Keratinocyte (primary cell): ENCODE measurements at regions not wholly inside any gene's neighbourhood (a gene's known extent, or its start where the extent isn't known, plus 50 kb on each side); places are given as distances from the start of the nearest gene placed in this dataset.

Source experiments
- DNase-seq: peaks from one replicate; pipeline ENCODE4 v3.0.0-alpha.2; 2011; ENCODE audit warnings: low read depth, missing footprints, low spot score
- FAIRE-seq: peaks from 2 replicates; lab custom pipeline; 2011; peaks lifted over from hg19 to GRCh38; lab: Jason Lieb, UNC
- H2AFZ ChIP-seq: 2 replicates; pipeline ENCODE4 v1.6.0; 2012; ENCODE audit warnings: low read length, control low read depth, inconsistent platforms; ENCODE audit not compliant: control insufficient read depth
- H3K27ac ChIP-seq: 2 replicates; pipeline ENCODE4 v1.5.1; 2011; ENCODE audit warnings: low read length; ENCODE audit not compliant: control insufficient read depth, insufficient read depth
- H3K27me3 ChIP-seq: 3 replicates; pipeline ENCODE4 v1.6.0; 2011; ENCODE audit warnings: low read length; ENCODE audit not compliant: control insufficient read depth, insufficient read depth; ENCODE audit errors: extremely low read depth
- H3K36me3 ChIP-seq, 2 experiments: 2 replicates in 1 of 2; 3 replicates in 1 of 2; pipeline ENCODE4 v1.5.1; 2011; ENCODE audit warnings: low read length in 2 of 2, mild to moderate bottlenecking in 1 of 2; ENCODE audit not compliant: control insufficient read depth in 2 of 2, insufficient read depth in 2 of 2; ENCODE audit errors: extremely low read depth in 1 of 2
- H3K4me1 ChIP-seq: 3 replicates; pipeline ENCODE4 v1.5.1; 2011; ENCODE audit warnings: low read length; ENCODE audit not compliant: control insufficient read depth, insufficient read depth; ENCODE audit errors: extremely low read depth
- H3K4me2 ChIP-seq: 3 replicates; pipeline ENCODE4 v1.6.0; 2011; ENCODE audit warnings: low read depth, low read length; ENCODE audit not compliant: control insufficient read depth, insufficient read depth; ENCODE audit errors: extremely low read depth
- H3K4me3 ChIP-seq, 3 experiments: fragments of 200-600 bp in 1 of 3; sonication (generic) in 1 of 3; 2 replicates in 2 of 3; 3 replicates in 1 of 3; pipeline ENCODE4 v1.5.1; 2011 to 2016; ENCODE audit warnings: low read length in 3 of 3, mild to moderate bottlenecking in 3 of 3, control low read depth in 2 of 3, inconsistent platforms in 1 of 3, low read depth in 1 of 3, mixed read lengths in 1 of 3, mixed run types in 1 of 3, moderate library complexity in 1 of 3; ENCODE audit not compliant: control insufficient read depth in 2 of 3, insufficient read depth in 2 of 3; ENCODE audit errors: extremely low read depth in 1 of 3
- H3K79me2 ChIP-seq: 2 replicates; pipeline ENCODE4 v1.6.0; 2012; ENCODE audit warnings: low read length; ENCODE audit not compliant: control insufficient read depth, insufficient read depth
- H3K9ac ChIP-seq: 3 replicates; pipeline ENCODE4 v1.6.0; 2011; ENCODE audit warnings: low read length; ENCODE audit not compliant: control insufficient read depth, insufficient read depth; ENCODE audit errors: extremely low read depth
- H3K9me1 ChIP-seq: 3 replicates; pipeline ENCODE4 v1.6.0; 2011; ENCODE audit warnings: low read length; ENCODE audit not compliant: control insufficient read depth, insufficient read depth; ENCODE audit errors: extremely low read depth
- H3K9me3 ChIP-seq: 2 replicates; pipeline ENCODE4 v1.5.1; 2012; ENCODE audit warnings: low read depth, low read length; ENCODE audit not compliant: control insufficient read depth
- H4K20me1 ChIP-seq: 3 replicates; pipeline ENCODE4 v1.6.0; 2011; ENCODE audit warnings: low read length; ENCODE audit not compliant: control insufficient read depth, insufficient read depth; ENCODE audit errors: extremely low read depth
- EZH2 ChIP-seq: IDR thresholded peaks from one replicate; pipeline ENCODE4 v1.6.1; 2012; ENCODE audit warnings: inconsistent platforms, mild to moderate bottlenecking, low read length, moderate library complexity
- dilution Hi-C: fragments of 300-500 bp; cut with MboI; formaldehyde crosslinking; loops from one replicate; pipeline ENCODE4 v1.7.0; 2020; ENCODE audit warnings: low sequenced_read_pairs; ENCODE audit not compliant: extremely low pct_ligation_motif_present
- TF ChIP-seq, protein P1 (sequence below), 3 experiments: IDR thresholded peaks in 1 of 3; conservative IDR thresholded peaks in 1 of 3; optimal IDR thresholded peaks in 1 of 3; 2 replicates in 2 of 3; 3 replicates in 1 of 3; pipeline versions ENCODE3 to v1.5.1; 2011; ENCODE audit warnings: low read length in 3 of 3, mild to moderate bottlenecking in 3 of 3, moderate library complexity in 2 of 3, control low read depth in 1 of 3, inconsistent platforms in 1 of 3; ENCODE audit not compliant: insufficient read depth in 2 of 3; ENCODE audit errors: extremely low read depth in 1 of 3

GRCh38 chr11:115612046-115612730 lies 108.0 kb upstream of the CADM1 start:
- H3K4me2 ChIP-seq: no peak overlapping the region

DNA sequence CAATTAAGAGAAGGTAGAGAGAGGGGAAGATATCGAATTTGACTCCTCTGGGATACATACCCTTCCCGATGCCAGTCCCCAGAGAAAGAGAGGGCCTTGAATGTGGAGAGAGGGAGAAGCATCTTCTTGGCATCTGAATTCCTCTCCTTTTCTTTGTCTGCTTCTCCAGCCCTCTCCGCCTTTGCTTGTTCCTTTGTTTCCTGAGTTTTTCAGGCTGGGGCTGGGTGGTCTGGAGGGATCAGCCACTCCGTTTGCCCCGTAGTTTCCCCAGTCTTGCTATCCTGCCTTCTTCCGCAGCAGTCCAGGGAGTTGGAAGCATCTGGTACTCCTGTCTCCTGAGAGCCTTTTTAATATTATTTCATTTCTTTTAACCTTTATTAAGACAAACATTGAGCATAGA lies 107.1 kb upstream of the CADM1 start:
- Histone ChIP-seq H3K27ac (no peak overlapping the region), H3K4me2 (no peak overlapping the region), H3K9me3 (no peaks in the 10 kb centered on the region), H3K4me1 (no peaks in the 10 kb centered on the region), H3K36me3 (no peaks in the 10 kb centered on the region), H3K27me3 (peaks cover 10% of the 10 kb centered on the region), H4K20me1 (no peaks in the 10 kb centered on the region), H2AFZ (no peak overlapping the region), H3K4me3 (no peak overlapping the region), H3K9ac (no peak overlapping the region), H3K9me1 (no peaks in the 10 kb centered on the region), H3K79me2 (no peaks in the 10 kb centered on the region)
- FAIRE-seq (no peak), DNase-seq (no peak)
- dilution Hi-C loops: no loop called here
- no peak for TF ChIP-seq EZH2
- TF ChIP-seq, protein P1, sequence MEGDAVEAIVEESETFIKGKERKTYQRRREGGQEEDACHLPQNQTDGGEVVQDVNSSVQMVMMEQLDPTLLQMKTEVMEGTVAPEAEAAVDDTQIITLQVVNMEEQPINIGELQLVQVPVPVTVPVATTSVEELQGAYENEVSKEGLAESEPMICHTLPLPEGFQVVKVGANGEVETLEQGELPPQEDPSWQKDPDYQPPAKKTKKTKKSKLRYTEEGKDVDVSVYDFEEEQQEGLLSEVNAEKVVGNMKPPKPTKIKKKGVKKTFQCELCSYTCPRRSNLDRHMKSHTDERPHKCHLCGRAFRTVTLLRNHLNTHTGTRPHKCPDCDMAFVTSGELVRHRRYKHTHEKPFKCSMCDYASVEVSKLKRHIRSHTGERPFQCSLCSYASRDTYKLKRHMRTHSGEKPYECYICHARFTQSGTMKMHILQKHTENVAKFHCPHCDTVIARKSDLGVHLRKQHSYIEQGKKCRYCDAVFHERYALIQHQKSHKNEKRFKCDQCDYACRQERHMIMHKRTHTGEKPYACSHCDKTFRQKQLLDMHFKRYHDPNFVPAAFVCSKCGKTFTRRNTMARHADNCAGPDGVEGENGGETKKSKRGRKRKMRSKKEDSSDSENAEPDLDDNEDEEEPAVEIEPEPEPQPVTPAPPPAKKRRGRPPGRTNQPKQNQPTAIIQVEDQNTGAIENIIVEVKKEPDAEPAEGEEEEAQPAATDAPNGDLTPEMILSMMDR (optimal IDR thresholded peaks at IDR 0.05 in 1 of 3, IDR thresholded peaks at IDR 0.05 in 1 of 3, conservative IDR thresholded peaks at IDR 0.05 in 1 of 3; ENCODE audit: extremely low read depth in 1 of 3, insufficient read depth in 2 of 3, low read length in 3 of 3): no peak

More at GRCh38 chr11:115612046-115612730, 108.0 kb upstream of the CADM1 start:
- no peaks in the 10 kb centered on the region for H3K36me3 ChIP-seq
- peaks cover 3% of the 10 kb centered on the region for H3K27me3 ChIP-seq
- TF ChIP-seq, protein P1 (optimal IDR thresholded peaks at IDR 0.05 in 1 of 3, IDR thresholded peaks at IDR 0.05 in 1 of 3, conservative IDR thresholded peaks at IDR 0.05 in 1 of 3; ENCODE audit: extremely low read depth in 1 of 3, insufficient read depth in 2 of 3, low read length in 3 of 3): no peak
- no peak for TF ChIP-seq EZH2
- H3K9ac ChIP-seq: no peak overlapping the region
- no peak overlapping the region for H3K4me3 ChIP-seq
- FAIRE-seq (no peak), DNase-seq (no peak)
- no peaks in the 10 kb centered on the region for H3K79me2 ChIP-seq
- no peak overlapping the region for H2AFZ ChIP-seq
- no peaks in the 10 kb centered on the region for H3K9me3 ChIP-seq
- H3K4me1 ChIP-seq: no peaks in the 10 kb centered on the region
- H3K9me1 ChIP-seq: no peaks in the 10 kb centered on the region
- H3K27ac ChIP-seq: no peak overlapping the region
- no peaks in the 10 kb centered on the region for H4K20me1 ChIP-seq
- dilution Hi-C loops: no loop called here
